ENCODE measurements at regions not wholly inside any gene's neighbourhood (a gene's known extent, or its start where the extent isn't known, plus 50 kb on each side); places are given as distances from the start of the nearest gene placed in this dataset.

DNA sequence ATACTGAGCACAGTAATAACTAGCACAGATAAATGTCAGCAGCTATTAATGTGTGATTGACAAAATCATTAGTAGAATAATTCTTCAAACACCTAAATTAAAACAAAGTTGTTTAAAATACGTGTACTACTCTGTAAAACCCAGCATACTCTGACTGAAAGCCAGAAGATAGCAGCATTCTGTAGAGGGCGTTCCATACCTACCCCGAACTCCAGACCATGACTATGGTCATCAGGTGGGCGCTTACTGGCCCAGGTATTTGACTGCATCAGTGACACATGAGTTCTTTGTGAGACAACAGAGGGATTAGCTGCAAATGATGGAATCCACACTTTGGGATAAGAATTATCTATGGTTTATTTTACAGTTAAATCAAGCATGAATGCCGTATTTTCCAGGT, 139.7 kb upstream of the POGK start:
- Histone ChIP-seq H3K4me3 (ENCODE audit: low read depth, low read length) (no peak overlapping the region), H3K27me3 (ENCODE audit: control insufficient read depth, insufficient read depth, low read length) (no peaks in the 10 kb centered on the region), H3K36me3 (ENCODE audit: control insufficient read depth, insufficient read depth, low read length) (no peaks in the 10 kb centered on the region)
- DNase-seq (ENCODE audit: low read depth): no peak
- TF ChIP-seq CTCF (IDR thresholded peaks at IDR 0.05; ENCODE audit: insufficient read depth, low read length, poor library complexity, severe bottlenecking): no peak

DNA sequence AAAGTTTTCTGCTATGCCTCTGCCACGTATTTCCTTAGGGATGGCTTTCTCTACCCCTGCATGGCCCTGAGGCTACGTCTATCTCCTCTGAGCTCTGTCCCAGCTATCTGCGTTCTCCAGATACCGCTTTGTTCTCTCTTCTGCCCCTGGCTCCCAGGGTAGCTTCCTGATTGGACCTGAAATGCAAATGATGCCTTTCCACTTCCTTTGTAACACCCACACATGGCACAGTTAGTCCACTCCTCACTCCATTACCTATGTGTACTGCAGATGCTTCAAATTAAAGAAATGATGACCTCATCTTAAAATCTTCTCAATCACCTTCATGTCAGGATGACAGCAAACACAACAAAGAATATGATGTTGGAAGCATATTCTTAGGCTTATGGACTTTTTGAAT, 138.6 kb upstream of the POGK start:
- Histone ChIP-seq H3K4me3 (ENCODE audit: low read depth, low read length) (no peak overlapping the region), H3K27me3 (ENCODE audit: control insufficient read depth, insufficient read depth, low read length) (no peaks in the 10 kb centered on the region), H3K36me3 (ENCODE audit: control insufficient read depth, insufficient read depth, low read length) (no peaks in the 10 kb centered on the region)
- no peak for TF ChIP-seq CTCF (IDR thresholded peaks at IDR 0.05; ENCODE audit: insufficient read depth, low read length, poor library complexity, severe bottlenecking)
- DNase-seq (ENCODE audit: low read depth): no peak

DNA sequence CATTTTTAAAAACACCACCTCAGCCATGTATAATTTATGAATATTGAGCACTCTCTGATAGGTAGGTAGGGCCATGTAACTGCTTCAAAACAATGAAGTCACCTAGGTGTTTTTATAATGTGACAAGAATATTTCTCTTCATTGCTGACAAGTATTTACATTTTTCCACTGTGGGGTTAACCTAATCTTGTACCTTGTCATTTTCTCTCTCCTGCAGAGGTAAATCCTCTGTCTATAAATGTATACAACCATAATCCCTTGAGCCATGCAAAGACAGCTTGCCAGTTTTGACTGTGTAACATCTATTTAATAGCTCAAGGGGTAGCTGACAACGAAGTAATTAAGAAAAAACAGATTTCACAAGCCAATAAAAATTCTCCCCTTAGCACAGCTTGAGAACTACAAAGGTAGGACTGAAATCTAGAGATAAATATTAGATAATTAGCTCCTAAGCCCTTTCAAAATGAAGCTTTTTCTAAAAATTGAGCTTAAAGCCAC, 137.6 kb upstream of the POGK start:
- Histone ChIP-seq H3K27me3 (ENCODE audit: control insufficient read depth, insufficient read depth, low read length) (no peaks in the 10 kb centered on the region), H3K4me3 (ENCODE audit: low read depth, low read length) (no peak overlapping the region), H3K36me3 (ENCODE audit: control insufficient read depth, insufficient read depth, low read length) (no peaks in the 10 kb centered on the region)
- DNase-seq (ENCODE audit: low read depth): no peak
- no peak for TF ChIP-seq CTCF (IDR thresholded peaks at IDR 0.05; ENCODE audit: insufficient read depth, low read length, poor library complexity, severe bottlenecking)

DNA sequence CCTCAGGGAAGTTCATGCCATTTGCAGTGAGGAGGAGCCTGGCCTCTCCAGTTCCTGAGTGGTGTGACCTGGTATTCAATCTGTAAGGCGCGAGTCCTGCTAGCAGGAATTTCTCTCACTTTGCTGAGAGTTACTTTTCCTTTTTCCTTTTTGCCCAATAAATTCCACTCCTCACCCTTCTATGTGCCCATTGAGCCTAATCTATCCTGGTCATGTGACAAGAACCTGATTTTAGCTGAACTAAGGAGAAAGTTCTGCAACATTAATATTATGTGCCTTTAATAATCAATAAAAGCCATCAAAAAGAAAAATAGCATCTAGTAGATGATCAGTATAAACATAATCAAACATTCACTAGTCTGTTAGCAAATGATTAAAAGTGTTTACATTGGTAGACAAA, 136.1 kb upstream of the POGK start:
- Histone ChIP-seq H3K36me3 (ENCODE audit: control insufficient read depth, insufficient read depth, low read length) (no peaks in the 10 kb centered on the region), H3K27me3 (ENCODE audit: control insufficient read depth, insufficient read depth, low read length) (no peaks in the 10 kb centered on the region), H3K4me3 (ENCODE audit: low read depth, low read length) (no peak overlapping the region)
- no peak for DNase-seq (ENCODE audit: low read depth)
- TF ChIP-seq CTCF (IDR thresholded peaks at IDR 0.05; ENCODE audit: insufficient read depth, low read length, poor library complexity, severe bottlenecking): no peak

- DNase-seq (ENCODE audit: low read depth): no peak
- H3K27me3 ChIP-seq (ENCODE audit: control insufficient read depth, insufficient read depth, low read length): no peaks in the 10 kb centered on the region
- H3K4me3 ChIP-seq (ENCODE audit: low read depth, low read length): no peak overlapping the region
- TF ChIP-seq CTCF (IDR thresholded peaks at IDR 0.05; ENCODE audit: insufficient read depth, low read length, poor library complexity, severe bottlenecking): no peak
- no peaks in the 10 kb centered on the region for H3K36me3 ChIP-seq (ENCODE audit: control insufficient read depth, insufficient read depth, low read length)
Observed at GRCh38 chr1:166703726-166704462, 135.4 kb upstream of the POGK start.
